ENCODE measurements at regions not wholly inside any gene's neighbourhood (a gene's known extent, or its start where the extent isn't known, plus 50 kb on each side); places are given as distances from the start of the nearest gene placed in this dataset.

DNA sequence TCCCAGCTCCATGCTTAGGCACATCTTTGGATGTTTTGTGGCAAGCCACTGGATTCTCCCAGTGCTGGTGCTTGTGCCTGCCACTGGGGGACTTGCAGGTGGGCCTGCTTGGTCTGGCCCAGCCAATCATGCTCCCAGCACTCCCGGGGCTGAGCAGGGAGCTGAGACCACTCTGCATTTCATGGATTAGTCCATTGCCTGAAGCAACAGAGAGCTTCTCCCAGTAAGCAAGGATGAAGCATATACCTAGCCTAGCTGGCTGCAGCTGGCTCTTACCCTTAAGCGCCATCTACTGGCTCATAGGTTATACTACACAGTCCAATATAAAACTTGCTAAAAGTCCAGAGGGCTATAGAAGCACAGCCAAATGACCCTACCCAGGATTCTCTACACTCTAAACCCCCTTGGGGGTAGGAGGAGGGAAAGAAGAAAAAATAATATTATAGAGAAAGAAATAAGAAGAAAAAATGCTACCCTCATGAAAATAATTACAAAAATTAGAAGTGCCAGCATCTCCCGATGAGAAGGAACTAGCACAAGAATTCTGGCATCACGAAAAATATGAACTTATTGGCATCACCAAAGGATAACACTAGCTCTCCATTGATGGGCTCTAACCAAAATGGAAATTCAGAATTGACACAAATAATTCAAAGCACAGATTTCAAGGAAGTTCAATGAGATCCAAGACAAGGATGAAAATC lies 275.3 kb downstream of the C11orf87 start:
- in situ Hi-C loops (cut with HindIII; ENCODE audit: extremely low pct_ligation_motif_present, low pct_unique_long_range_greater_than_20kb) = no loop called here

GRCh38 chr11:109698237-109698636 lies 276.2 kb downstream of the C11orf87 start:
- POLR2A ChIA-PET = no interaction called here

More for the DNA sequence above, 275.3 kb downstream of the C11orf87 start:
- no TSS peak for BruUV-seq (replicated peaks)
- no peak overlapping the region for H3K9ac ChIP-seq (ENCODE audit: insufficient read depth, low read depth, low read length)
- FAIRE-seq (no peak), DNase-seq (ENCODE audit: low spot score) (peak; percentile 23), ATAC-seq (peak; percentile 89)
- POLR2A ChIA-PET = no interaction called here
- WGBS (ENCODE audit: low lambda C conversion rate) = 16% methylated on average over 3 of the region's 4 CpGs
- H3K4me1 ChIP-seq (ENCODE audit: insufficient read depth, low read length) = no peaks in the 10 kb centered on the region
- no peak overlapping the region for H3K4me3 ChIP-seq (replicated peaks in 1 of 3; ENCODE audit: insufficient read depth in 1 of 3, low read depth in 2 of 3, low read length in 3 of 3)
- H3K36me3 ChIP-seq (replicated peaks in 1 of 2; ENCODE audit: control insufficient read depth in 1 of 2, insufficient read depth in 2 of 2, low read length in 2 of 2) = no peaks in the 10 kb centered on the region
- no peak overlapping the region for H3K4me2 ChIP-seq (ENCODE audit: low read depth, low read length)
- TF ChIP-seq SMC3 (IDR thresholded peaks at IDR 0.05; ENCODE audit: low read length) (peak; percentile 41; the same call in 1 of the 2 replicates), STAG1 (CRISPR knock-in tag; IDR thresholded peaks at IDR 0.05) (peak; percentile 58), AGO2 (optimal IDR thresholded peaks at IDR 0.05; ENCODE audit: low read depth, low read length) (no peak), KLF13 (CRISPR knock-in tag; IDR thresholded peaks at IDR 0.05) (no peak)
- TF ChIP-seq, protein P1, sequence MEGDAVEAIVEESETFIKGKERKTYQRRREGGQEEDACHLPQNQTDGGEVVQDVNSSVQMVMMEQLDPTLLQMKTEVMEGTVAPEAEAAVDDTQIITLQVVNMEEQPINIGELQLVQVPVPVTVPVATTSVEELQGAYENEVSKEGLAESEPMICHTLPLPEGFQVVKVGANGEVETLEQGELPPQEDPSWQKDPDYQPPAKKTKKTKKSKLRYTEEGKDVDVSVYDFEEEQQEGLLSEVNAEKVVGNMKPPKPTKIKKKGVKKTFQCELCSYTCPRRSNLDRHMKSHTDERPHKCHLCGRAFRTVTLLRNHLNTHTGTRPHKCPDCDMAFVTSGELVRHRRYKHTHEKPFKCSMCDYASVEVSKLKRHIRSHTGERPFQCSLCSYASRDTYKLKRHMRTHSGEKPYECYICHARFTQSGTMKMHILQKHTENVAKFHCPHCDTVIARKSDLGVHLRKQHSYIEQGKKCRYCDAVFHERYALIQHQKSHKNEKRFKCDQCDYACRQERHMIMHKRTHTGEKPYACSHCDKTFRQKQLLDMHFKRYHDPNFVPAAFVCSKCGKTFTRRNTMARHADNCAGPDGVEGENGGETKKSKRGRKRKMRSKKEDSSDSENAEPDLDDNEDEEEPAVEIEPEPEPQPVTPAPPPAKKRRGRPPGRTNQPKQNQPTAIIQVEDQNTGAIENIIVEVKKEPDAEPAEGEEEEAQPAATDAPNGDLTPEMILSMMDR (CRISPR knock-in tag; IDR thresholded peaks at IDR 0.05) = peak; percentile 64
- H3K27ac ChIP-seq (ENCODE audit: extremely low read length, insufficient read depth, low read length) = no peak overlapping the region
- H2AFZ ChIP-seq (ENCODE audit: low read length) = no peak overlapping the region
- no peaks in the 10 kb centered on the region; a peak in 1 of 5 replicates for H3K27me3 ChIP-seq (ENCODE audit: control insufficient read depth in 1 of 2, insufficient read depth in 2 of 2, low read length in 2 of 2)
- H3K79me2 ChIP-seq (ENCODE audit: insufficient read depth, low read length) = no peaks in the 10 kb centered on the region
- peaks cover 49% of the 10 kb centered on the region for H3K9me3 ChIP-seq (ENCODE audit: low read length)
- CTCF ChIA-PET (ENCODE audit: low intra/inter-chr PET ratio, low total read pairs) = no interaction called here
- intact Hi-C loops (cut with micrococcal nuclease; ENCODE audit: unreplicated experiment) = loop anchor here (5.0 kb wide), 1 partner anchor 655 kb away; no protein-coding TSS in a partner anchor
- H4K20me1 ChIP-seq (ENCODE audit: insufficient read depth, low read length) = no peaks in the 10 kb centered on the region

More at GRCh38 chr11:109698237-109698636, 276.2 kb downstream of the C11orf87 start:
- intact Hi-C loops (cut with micrococcal nuclease; ENCODE audit: unreplicated experiment) (loop anchor here (5.0 kb wide), 1 partner anchor 656 kb away; no protein-coding TSS in a partner anchor), in situ Hi-C loops (cut with HindIII; ENCODE audit: extremely low pct_ligation_motif_present, low pct_unique_long_range_greater_than_20kb) (no loop called here)
- BruUV-seq (replicated peaks) = no TSS peak
- FAIRE-seq (no peak), ATAC-seq (no peak), DNase-seq (ENCODE audit: low spot score) (no peak)
- H3K27ac ChIP-seq (ENCODE audit: extremely low read length, insufficient read depth, low read length) = no peak overlapping the region
- H3K9me3 ChIP-seq (ENCODE audit: low read length) = peaks cover 46% of the 10 kb centered on the region
- no peaks in the 10 kb centered on the region for H3K4me1 ChIP-seq (ENCODE audit: insufficient read depth, low read length)
- H2AFZ ChIP-seq (ENCODE audit: low read length) = no peak overlapping the region
- no peaks in the 10 kb centered on the region for H3K36me3 ChIP-seq (replicated peaks in 1 of 2; ENCODE audit: control insufficient read depth in 1 of 2, insufficient read depth in 2 of 2, low read length in 2 of 2)
- TF ChIP-seq ZNF337 (CRISPR knock-in tag; IDR thresholded peaks at IDR 0.05; ENCODE audit: borderline replicate concordance, low read depth) = peak; percentile 66; the same call in 1 of the 2 replicates
- TF ChIP-seq NBN (conservative IDR thresholded peaks at IDR 0.05) = no peak
- TF ChIP-seq ZBTB14 (CRISPR knock-in tag; IDR thresholded peaks at IDR 0.05) = no peak
- TF ChIP-seq PHF8 (CRISPR knock-in tag; IDR thresholded peaks at IDR 0.05) = no peak
- H3K27me3 ChIP-seq (ENCODE audit: control insufficient read depth in 1 of 2, insufficient read depth in 2 of 2, low read length in 2 of 2) = no peaks in the 10 kb centered on the region; a peak in 1 of 5 replicates
- H3K9ac ChIP-seq (ENCODE audit: insufficient read depth, low read depth, low read length) = no peak overlapping the region
- no peaks in the 10 kb centered on the region for H3K79me2 ChIP-seq (ENCODE audit: insufficient read depth, low read length)
- H3K4me3 ChIP-seq (replicated peaks in 1 of 3; ENCODE audit: insufficient read depth in 1 of 3, low read depth in 2 of 3, low read length in 3 of 3) = no peak overlapping the region
- H4K20me1 ChIP-seq (ENCODE audit: insufficient read depth, low read length) = no peaks in the 10 kb centered on the region
- H3K4me2 ChIP-seq (ENCODE audit: low read depth, low read length) = no peak overlapping the region
- CTCF ChIA-PET (ENCODE audit: low intra/inter-chr PET ratio, low total read pairs) = no interaction called here

Measured in HepG2 (cell line).